MM.1S (cell line): ENCODE measurements at regions not wholly inside any gene's neighbourhood (a gene's known extent, or its start where the extent isn't known, plus 50 kb on each side); places are given as distances from the start of the nearest gene placed in this dataset.

Experiments used
- EZH2phosphoT487 ChIP-seq: fragments of 300-600 bp; sonication (generic); IDR thresholded peaks from 2 replicates; pipeline ENCODE4 v1.6.1; 2018; ENCODE audit warnings: antibody characterized with exemption, low read length
- TF ChIP-seq, protein P1 (sequence below): fragments of 300-600 bp; sonication (generic); IDR thresholded peaks from 2 replicates; pipeline ENCODE4 v1.5.1; 2016; ENCODE audit warnings: antibody characterized with exemption, low read length, mixed read lengths

DNA sequence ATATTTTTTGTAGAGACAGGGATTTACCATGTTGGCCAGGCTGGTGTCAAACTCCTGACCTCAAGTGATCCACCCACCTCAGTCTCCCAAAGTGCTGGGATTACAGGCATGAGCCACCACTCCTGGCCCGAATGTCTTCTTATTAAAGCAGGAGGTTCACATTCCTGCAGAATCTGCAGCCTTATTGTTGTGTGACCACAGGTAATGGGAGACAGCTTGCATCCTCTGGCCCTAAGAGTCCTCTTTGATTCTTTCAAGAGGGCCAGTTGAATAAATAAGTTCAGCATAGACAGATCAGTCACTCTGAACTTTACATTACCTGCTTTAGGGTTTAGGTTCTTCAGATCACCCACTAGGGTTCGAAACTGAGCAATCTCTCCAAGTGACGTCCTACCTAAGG is 172.9 kb upstream of the TOPAZ1 start:
- TF ChIP-seq, protein P1, sequence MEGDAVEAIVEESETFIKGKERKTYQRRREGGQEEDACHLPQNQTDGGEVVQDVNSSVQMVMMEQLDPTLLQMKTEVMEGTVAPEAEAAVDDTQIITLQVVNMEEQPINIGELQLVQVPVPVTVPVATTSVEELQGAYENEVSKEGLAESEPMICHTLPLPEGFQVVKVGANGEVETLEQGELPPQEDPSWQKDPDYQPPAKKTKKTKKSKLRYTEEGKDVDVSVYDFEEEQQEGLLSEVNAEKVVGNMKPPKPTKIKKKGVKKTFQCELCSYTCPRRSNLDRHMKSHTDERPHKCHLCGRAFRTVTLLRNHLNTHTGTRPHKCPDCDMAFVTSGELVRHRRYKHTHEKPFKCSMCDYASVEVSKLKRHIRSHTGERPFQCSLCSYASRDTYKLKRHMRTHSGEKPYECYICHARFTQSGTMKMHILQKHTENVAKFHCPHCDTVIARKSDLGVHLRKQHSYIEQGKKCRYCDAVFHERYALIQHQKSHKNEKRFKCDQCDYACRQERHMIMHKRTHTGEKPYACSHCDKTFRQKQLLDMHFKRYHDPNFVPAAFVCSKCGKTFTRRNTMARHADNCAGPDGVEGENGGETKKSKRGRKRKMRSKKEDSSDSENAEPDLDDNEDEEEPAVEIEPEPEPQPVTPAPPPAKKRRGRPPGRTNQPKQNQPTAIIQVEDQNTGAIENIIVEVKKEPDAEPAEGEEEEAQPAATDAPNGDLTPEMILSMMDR = no peak
- no peak for TF ChIP-seq EZH2phosphoT487
